Lung microvascular endothelial cell (primary cell): ENCODE measurements at regions not wholly inside any gene's neighbourhood (a gene's known extent, or its start where the extent isn't known, plus 50 kb on each side); places are given as distances from the start of the nearest gene placed in this dataset.
A peak's percentile ranks its signal among the peaks of the same experiment; 100 is the strongest.
"Not testable (repeated sequence)": the region's sequence is repeated elsewhere in the genome, so short reads cannot be mapped to it uniquely, and the experiment has no call there.

Experiments used
- DNase-seq, 2 donors: peaks; one replicate each; pipeline versions ENCODE4 v3.0.0 to v3.0.0-alpha.2; 2010; ENCODE audit warnings: low read depth in 2 of 2

DNA sequence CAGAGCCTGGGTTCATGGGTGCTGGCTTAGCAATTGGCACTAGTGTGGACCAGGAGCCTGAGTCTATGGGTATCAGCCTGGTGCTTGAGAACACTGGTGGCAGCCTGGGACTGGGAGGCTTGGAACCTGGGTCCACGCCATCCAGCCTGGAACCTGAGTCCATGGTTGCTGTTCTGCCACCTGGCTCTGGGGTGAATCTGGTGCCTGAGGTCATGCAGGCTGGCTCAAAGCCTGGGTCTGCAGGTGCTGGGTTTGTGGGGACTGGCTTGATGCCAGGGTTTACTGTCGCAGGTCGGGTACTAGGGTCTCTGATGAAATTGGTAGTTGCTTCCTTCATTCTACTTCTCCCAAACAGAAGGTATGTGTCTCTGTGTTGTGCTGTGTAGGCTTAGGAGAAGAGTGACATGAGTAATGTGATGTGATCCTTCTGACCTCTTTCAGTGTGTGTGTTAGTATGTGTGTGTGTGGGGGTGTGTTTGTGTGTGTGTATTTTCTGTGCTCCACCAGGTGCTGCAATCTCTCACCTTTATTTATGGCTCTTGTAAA, 517.0 kb upstream of the EPHA5 start:
- no peak for DNase-seq

DNA sequence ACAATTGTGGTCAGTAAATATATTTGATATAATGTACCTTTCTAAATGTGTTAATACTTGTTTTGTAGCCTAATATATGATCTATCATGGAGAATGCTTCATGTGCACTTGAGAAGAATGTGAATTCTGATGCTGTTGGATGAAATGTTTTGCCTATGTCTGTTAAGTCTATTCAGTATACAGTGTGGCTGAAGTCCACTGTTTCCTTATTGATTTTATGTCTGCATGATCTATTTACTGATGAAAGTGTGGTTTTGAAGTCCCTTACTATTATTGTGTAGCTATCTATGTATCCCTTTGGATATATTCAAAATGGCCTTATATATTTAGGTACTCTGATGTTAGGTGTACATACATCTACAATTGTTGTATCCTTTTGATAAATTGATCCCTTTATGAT, 515.8 kb upstream of the EPHA5 start:
- no peak for DNase-seq

DNA sequence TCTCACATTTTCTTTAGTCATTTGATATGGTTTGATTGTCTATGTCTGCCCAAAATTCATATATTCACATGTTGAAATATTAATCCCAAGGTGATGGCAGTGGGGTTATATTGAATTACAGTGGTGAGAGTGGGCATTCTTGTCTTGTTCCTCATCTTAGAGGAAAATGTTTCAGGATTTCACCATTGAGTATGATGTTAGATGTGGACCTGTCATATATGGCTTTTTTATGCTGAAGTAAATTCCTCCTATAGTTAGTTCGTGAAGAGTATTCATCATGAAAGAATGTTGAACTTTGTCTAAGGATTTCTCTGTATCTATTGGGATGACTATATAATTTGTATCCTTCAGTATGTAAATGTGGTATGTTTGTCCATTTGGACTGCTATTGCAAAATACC, 512.3 kb upstream of the EPHA5 start:
- DNase-seq, result no peak

DNA sequence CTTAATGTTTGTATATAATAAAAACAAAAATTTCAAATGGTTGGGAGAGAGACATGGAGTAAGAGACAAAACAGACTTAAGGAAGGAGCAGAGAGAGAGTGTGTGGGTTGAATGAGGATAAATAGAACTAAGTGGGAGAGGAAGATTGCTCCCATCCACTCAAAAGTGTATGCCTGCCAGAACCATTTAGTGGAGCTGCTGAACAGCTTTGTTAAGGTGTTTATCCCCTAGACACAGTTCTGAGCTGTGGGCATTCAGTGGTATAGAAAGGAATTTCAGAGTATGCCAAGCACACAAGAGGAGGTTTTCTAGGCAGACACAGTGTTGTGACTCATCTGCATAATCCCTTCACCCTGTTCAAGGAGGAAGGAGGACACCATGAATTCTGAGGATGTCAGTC, 508.6 kb upstream of the EPHA5 start:
- DNase-seq, result no peak

DNA sequence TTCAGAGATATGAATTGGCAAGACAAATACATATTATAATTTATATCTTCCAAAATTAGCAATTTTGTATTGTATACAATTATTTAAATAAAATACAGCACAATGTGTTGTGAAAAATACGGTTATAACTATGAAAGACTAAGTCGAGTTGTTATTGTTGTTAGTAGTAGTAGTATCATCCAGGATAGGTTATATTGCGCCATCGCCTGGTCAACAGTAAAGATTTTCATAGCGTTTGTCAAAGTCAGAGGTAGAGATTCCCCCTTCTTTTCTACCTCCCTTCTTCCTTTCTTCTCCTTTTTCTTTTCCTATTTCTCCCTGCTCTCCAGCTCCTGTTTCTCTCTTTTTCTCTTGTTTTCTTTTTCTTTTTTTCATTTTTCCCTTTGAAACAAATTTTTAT, 499.1 kb upstream of the EPHA5 start:
- peak in 1 of 2 donors; percentile 16 for DNase-seq

DNA sequence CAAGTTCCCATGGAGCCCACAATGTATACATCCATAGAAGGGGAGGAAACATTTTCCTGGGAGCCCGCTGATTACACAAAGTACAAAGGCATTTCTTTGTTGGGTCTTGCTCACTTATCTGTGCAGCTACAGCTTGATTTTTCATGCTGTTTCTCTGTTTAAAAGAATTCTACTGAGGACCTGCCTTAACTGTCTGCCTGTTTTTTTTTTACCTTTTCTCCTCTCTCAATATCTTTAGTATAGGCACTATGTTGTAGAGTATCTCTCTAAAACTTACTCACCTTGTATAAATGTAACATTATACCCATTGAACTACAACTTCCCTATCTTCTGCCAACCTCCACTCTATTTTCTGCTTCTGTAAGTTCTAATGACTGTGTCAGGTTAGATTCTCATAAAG, 494.6 kb upstream of the EPHA5 start:
- DNase-seq, result no peak

DNA sequence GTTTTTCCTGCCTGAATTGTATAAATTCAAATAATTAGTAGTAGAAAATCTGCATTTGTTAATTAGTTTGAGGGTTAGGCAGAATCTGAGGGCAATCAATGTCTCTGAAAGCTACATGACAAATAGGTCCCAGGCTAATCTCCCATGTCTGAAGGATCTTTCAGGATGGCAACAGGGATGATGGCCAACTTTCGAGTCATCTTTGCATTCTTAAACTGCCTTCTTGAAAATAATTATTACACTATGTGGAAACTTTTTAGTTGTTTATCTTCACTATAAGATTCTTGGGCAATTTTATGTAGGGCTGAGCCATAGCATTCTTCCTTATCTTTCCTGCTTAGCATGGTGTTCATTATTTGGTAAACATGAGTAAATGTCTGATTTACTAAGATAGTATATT, 490.3 kb upstream of the EPHA5 start:
- DNase-seq, result no peak

DNA sequence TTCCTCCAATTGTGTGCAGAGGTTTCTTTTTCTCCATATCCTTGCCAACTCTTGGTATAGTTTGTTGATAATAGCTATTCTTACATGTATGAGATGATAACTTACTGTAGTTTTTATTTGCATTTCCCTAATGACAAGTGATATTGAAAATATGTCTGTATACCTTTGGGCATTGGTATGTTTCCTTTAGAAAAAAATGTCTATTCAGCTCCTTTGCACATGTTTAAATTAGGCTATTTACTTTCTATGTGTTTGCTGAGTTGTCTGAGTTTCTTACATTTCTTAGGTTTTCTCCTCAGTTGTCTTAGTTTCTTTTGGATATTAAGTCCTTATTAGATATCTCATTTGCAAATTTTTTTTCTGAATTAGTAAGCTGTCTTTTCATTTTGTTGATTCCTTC, 487.3 kb upstream of the EPHA5 start:
- DNase-seq, result no peak

DNA sequence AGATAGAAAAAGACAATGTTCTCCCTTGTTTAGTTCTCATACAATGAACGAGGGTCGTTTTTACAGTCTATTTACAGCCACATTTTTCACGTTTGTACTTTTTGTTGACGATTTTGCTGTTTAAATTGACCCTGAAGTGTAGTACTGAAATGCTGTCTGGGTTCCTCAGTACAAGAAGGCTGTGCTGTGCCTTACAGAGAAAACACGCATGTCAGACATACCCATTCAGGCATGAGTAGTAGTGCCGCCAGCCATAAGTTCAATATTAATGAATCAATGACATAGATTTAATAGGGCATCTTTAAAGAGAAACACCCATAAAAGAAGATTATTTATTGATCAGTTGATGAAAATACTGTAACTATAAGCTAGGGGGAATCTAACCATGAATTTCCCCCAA, 459.8 kb upstream of the EPHA5 start:
- no peak for DNase-seq

DNA sequence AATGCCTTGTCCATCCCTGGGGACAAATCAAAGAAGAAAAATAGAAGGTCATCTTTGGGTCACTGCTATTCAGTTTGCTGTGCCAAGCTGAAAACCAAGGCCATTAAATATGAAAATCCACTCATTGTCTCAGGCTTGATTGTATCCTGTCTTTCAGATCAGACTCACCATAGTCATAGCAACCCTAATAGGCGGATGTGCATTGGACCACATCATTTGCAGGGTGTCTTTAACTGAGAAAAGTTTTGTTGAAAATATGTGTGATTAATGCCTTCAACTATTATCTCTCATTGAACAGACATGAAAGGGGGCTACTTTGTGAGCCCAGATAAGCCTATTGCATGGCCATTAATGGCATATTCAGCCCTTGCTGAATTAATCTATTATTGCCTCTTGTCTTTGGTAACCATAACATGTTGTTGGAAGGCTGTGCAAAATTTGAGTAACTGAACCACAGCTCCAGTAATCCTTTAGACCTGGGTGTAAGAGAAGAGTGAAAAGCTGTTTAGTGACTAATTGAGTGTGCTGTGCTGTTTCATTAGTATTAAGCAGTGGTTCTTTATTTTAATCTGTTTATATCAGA, 453.6 kb upstream of the EPHA5 start:
- no peak for DNase-seq

DNA sequence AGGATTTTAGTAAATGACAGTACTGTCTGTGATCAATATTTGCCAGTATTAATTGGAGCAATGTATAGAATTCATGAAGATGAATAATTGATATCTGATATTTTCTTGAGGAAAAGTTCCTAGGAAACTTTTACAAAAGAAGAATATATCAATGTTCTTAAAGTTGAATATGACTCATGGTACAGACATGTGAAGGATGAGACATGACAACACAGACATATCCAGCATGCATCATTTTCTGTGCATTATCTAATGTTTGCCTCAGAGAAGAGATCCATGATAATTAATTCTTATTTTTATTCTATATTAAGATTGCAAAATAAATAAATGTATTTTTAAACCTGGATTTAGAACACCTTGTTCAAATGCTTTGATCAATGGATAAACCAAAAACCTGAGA, 452.9 kb upstream of the EPHA5 start:
- DNase-seq, result no peak

DNA sequence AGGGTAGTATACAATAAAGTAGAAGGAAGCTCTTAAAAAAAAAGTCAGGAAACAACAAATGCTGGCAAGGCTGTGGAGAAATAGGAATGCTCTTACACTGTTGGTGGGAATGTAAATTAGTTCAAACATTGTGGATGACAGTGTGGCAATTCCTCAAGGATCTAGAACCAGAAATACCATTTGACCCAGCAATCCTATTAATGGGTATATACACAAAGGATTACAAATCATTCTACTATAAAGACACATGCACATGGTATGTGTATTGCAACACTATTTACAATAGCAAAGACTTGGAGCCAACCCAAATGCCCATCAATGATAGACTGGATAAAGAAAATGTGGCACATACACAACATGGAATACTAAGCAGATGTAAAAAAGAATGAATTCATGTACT, 444.9 kb upstream of the EPHA5 start:
- not testable (repeated sequence) for DNase-seq

DNA sequence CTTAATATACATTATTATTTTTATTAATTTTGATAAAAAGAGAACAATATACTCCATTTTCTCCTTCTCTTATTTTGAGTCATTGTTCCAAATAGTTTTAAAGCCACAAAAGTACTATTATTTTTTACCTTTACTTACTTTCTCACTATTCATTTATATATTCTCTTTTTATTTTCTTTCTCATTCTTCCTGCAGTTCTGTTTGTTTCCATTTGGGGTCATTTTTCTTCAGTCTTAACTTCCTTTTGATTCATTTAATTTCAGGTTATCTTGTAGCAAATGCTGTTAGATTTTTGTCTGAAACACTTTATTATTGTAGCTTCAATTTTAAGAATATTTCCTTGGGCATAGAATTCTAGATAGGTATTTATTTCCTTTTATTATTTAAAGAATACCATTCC, 438.6 kb upstream of the EPHA5 start:
- no peak for DNase-seq

DNA sequence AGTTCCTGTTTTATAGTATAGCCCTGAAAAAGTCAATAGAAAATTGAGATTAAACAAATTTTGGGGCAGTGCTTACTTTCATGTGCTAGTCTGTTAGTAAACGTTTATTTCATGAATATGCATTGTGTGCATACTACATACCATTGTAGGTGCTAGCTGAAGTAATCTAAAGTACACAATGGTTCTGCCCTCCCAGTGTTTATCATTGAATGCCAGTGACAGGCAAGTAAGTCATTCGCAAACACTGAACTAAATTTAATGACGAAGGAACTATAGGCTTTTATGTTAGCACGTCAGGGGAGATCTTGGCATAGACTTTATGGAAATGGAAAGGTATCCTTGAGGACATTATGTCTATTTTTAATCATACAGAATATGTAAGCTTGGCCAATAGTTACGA, 426.9 kb upstream of the EPHA5 start:
- no peak for DNase-seq

DNA sequence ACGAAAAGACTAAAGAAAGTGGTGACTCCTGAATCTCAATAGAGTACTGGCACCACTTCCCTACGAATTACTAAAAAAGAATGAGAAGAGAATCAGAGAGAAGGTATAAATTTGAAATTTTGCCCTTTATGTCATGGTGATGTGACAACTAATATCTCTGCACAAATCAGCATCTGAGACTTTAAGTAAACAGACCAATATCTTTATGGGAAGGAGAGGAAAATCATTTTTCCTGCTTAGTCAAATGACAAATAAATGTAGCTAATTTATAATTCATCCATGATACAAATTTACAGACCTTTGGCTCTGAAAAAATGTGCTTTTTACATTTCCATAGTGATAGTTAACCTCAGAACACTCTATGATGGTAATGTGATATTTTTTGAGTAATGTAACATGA, 424.8 kb upstream of the EPHA5 start:
- no peak for DNase-seq

DNA sequence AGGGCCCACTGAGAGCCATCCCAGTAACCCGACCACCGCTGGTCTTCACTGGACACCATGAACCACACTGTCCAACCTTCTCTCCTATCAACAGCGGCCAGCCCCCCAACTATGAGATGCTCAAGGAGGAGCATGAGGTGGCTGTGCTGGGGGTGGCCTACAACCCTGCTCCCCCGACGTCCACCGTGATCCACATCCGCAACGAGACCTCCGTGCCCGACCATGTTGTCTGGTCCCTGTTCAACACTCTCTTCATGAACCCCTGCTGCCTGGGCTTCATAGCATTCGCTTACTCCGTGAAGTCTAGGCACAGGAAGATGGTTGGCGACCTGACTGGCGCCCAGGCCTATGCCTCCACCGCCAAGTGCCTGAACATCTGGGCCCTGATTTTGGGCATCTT, 423.8 kb upstream of the EPHA5 start:
- DNase-seq, result no peak

DNA sequence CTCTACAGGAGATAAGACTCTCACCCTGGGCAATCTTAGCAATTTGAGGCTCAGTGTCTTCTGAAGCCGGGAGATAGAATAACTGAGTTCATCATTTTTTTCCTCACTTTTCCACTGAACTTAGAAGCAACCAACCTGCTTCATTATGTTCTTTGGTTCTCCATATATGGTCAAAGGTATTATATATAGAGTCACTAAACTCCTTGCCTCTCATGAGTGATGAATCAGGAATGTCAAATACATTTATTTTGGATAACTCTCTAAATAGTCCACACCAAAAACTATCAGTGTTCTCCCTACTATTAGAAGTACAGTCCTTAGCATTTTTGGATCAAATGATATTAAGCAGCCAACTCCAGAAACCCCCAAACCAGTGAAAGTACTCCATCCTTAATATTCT, 421.5 kb upstream of the EPHA5 start:
- no peak for DNase-seq

DNA sequence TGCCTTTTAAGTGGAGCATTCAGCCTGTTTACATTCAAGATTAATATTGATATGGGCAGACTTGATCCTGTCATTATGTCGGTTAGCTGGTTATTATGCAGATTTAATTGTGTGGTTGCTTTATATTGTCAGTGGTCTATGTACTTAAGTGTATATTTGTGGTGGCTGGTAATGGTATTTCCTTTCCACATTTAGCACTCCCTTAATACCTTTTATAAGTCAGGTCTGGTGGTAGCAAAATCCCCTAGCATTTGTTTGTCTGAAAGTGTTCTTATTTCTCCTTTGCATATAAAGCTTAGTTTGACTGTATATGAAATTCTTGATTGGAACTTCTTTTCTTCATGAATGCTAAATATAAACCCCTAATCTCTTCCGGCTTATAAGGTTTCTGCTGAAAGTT, 403.7 kb upstream of the EPHA5 start:
- no peak for DNase-seq

DNA sequence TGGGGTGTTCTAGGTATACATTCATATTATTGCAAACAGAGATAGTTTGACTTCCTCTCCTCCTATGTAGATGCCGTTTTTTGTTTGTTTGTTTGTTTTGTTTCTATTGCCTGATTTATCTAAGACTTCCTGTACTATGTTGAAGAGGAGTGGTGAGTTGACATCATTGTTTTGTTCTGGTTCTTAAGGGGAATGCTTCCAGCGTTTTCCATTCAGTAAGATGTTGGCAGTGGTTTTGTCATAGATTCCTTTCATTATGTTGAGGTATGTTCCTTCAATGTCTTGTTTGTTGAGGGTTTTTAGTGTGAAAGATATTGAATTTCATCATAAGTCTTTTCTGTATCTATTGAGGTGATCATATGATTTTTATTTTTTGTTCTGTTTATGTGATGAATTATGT, 401.6 kb upstream of the EPHA5 start:
- no peak for DNase-seq

DNA sequence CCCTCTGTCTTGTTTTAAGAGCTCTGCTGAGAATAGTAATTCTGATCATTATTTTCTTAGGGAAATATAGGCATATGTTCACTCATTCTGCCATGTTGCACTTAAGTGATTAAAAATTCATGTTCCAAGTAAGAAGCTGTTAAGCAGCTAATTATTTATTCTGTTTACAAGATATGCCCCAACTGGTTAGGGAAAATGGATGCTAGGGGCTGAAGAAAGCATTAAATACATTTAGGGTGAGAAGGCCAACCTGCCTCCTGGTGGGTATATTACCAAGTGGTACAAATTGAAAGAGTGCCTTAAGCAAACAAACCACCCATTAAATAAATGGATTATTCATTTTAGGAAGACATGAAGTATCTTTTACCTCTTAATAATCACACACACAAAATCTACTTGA, 392.6 kb upstream of the EPHA5 start:
- no peak for DNase-seq

DNA sequence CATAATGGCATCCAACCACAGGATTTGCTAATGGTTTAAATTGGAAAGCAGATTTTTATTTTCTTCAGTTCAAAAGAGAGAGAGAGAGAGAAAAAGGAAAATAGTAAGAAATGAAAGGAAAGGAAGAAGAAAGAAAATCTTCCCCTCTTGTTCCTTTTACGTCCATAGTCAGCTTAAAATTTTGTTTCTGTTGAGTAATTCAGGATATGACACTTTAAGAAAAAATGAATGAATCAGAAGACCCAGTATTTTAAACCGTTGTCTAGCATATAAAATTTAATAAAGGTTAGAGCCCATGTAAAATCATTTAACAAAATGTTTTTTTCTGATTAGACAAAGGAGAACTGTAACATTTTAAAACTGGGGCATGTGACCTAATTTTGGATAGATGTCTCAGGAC, 391.8 kb upstream of the EPHA5 start:
- DNase-seq, result no peak

DNA sequence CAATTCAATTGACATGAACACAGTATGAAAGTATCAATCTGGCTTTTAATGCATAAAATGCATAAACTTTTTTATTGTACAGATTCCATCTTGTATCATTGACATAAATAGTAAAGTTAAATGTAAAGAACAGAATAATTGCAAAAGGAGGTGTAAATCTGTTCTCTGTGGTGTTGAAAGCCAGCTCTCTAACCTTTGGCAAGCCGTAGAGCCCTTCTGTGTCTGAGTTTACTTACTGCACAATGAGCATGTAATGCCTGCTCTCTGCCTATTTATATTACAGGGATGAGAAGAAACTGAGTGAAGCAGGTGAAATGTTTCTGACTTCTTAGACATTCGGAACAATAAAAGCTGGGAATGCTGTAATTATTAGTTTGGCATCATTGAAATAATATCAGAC, 389.3 kb upstream of the EPHA5 start:
- no peak for DNase-seq

DNA sequence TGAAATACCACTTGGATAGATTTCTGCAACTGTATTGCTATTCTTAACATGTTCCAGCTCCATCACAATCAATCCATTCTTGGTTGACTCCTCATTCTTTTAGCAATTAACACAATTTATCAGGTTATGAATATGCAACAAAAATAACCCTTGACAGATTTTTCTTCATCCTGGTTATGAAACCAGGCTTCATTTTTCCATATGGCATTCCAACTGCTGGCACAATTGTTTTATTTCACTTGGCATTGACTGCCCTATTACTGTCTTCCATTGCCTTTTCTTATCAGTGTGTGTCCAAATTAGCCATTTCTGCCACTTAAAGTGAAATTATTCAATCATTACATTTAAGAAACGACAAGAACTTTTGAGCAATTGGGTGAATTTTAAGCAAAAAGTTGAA, 388.8 kb upstream of the EPHA5 start:
- no peak for DNase-seq

DNA sequence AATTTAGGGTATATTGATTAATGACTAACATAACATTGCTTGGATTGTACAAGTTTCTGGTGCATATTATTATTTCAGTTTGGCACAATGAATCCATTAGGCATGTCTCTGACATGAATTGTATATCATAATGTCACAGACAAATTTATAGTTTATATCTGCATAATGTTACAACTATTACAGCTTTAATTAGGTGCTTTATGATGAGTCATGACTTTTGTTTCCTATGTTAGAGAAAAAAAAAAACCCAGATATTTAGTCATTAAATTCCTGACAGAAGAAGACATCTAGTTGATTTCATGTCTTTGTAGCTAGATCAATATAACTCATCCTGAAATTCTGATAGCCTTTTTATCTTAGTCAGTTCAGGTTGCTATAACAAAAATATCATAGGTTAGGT, 385.7 kb upstream of the EPHA5 start:
- DNase-seq, result no peak
